Esophagus muscularis mucosa (tissue), 4 donors: ENCODE measurements at regions not wholly inside any gene's neighbourhood (a gene's known extent, or its start where the extent isn't known, plus 50 kb on each side); places are given as distances from the start of the nearest gene placed in this dataset.

Source experiments
- DNase-seq: peaks from one replicate; pipeline ENCODE4 v3.0.0-alpha.2; 2017; ENCODE audit errors: extremely low spot score
- H3K27ac ChIP-seq, 4 donors: fragments of 200-600 bp; sonication (generic); replicated peaks in 1 of 4; 1 replicate in 3 of 4; 2 replicates in 1 of 4; pipeline ENCODE4 v1.5.1; 2016 to 2019; ENCODE audit warnings: mild to moderate bottlenecking in 1 of 4
- H3K27me3 ChIP-seq, 4 donors: fragments of 200-600 bp; sonication (generic); one replicate each; pipeline versions ENCODE4 v1.5.1 to v1.6.0; 2016 to 2019
- H3K36me3 ChIP-seq, 4 donors: fragments of 200-600 bp; sonication (generic); one replicate each; pipeline ENCODE4 v1.5.1; 2016 to 2019
- H3K4me1 ChIP-seq, 4 donors: fragments of 200-600 bp; sonication (generic); one replicate each; pipeline ENCODE4 v1.5.1; 2016 to 2019
- H3K4me3 ChIP-seq, 4 donors: fragments of 200-600 bp; sonication (generic); 1 replicate in 2 of 4; 2 replicates in 2 of 4; pipeline ENCODE4 v1.5.1; 2016 to 2019; ENCODE audit warnings: mild to moderate bottlenecking in 4 of 4, moderate library complexity in 1 of 4
- H3K9me3 ChIP-seq, 4 donors: fragments of 200-600 bp; sonication (generic); 1 replicate in 3 of 4; 2 replicates in 1 of 4; pipeline ENCODE4 v1.5.1; 2016 to 2019
- CTCF ChIP-seq, 3 experiments: fragments of 200-600 bp in 2 of 3; fragments of 450-650 bp in 1 of 3; sonication (generic) in 2 of 3; IDR thresholded peaks; one replicate each; pipeline ENCODE4 v1.5.1; 2017 to 2019; ENCODE audit warnings: antibody characterized with exemption in 3 of 3, mild to moderate bottlenecking in 2 of 3, moderate library complexity in 1 of 3
- EP300 ChIP-seq: sonication (generic); formaldehyde crosslinking; IDR thresholded peaks from one replicate; pipeline ENCODE4 v1.6.1; 2017; ENCODE audit warnings: antibody characterized with exemption
- POLR2A ChIP-seq: fragments of 450-650 bp; IDR thresholded peaks from one replicate; pipeline ENCODE4 v1.6.1; 2017; ENCODE audit warnings: antibody characterized with exemption, moderate library complexity, mild to moderate bottlenecking, low read depth
- POLR2AphosphoS5 ChIP-seq, 2 donors: sonication (generic); formaldehyde crosslinking; IDR thresholded peaks; one replicate each; pipeline ENCODE4 v1.6.1; 2017; ENCODE audit warnings: antibody characterized with exemption in 2 of 2
- WGBS: methylation state at CpG from one replicate; pipeline ENCODE4 v1.1.5; 2018; 5-methylcytosine and 5-hydroxymethylcytosine counted together
- intact Hi-C: fragments of 100-400 bp; cut with DNase I; formaldehyde crosslinking; loops from one replicate; pipeline ENCODE4 v1.15.1; 2023

- TF ChIP-seq POLR2AphosphoS5 (IDR thresholded peaks at IDR 0.05) = no peak
- TF ChIP-seq CTCF (IDR thresholded peaks at IDR 0.05) = no peak
- TF ChIP-seq POLR2A = no peak
- no peak for TF ChIP-seq EP300
- Histone ChIP-seq H3K4me1 (peaks cover 3 to 13% (median 7%) of the 10 kb centered on the region in 4 donors), H3K27ac (no peak overlapping the region), H3K9me3 (no peaks in the 10 kb centered on the region), H3K36me3 (no peaks in the 10 kb centered on the region), H3K4me3 (no peak overlapping the region), H3K27me3 (no peaks in the 10 kb centered on the region)
- no peak for DNase-seq
- intact Hi-C loops = no loop called here
- WGBS = 85% methylated on average over 1 of the region's 1 CpG
Observed at GRCh38 chr5:142421621-142422397, 97.0 kb upstream of the SPRY4 start.

DNA sequence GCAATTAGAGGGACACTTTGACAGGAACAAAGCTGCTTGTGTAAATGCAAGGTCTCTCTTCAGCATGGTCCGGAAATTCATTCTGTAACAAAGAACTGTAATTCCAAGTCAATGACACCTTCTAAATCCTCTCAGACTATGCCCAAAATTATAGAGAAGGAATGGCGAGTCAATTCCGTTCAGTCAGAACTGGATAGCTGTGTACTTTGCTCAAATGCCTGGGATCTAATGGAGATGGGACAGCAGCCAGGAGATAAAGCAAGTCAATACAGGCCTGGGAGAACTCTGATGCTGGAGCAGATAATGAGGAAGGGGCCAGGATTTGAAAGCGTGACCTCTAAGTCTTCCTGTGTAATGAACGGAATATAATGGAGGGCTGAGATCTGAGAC, 96.4 kb upstream of the SPRY4 start:
- H3K4me3 ChIP-seq = no peak overlapping the region
- H3K9me3 ChIP-seq = no peaks in the 10 kb centered on the region
- DNase-seq = no peak
- peaks cover 0 to 10% (median 6%) of the 10 kb centered on the region in 4 donors for H3K4me1 ChIP-seq
- WGBS = 82% methylated on average over 5 of the region's 5 CpGs
- intact Hi-C loops = no loop called here
- no peaks in the 10 kb centered on the region for H3K36me3 ChIP-seq
- H3K27me3 ChIP-seq = no peaks in the 10 kb centered on the region
- no peak overlapping the region for H3K27ac ChIP-seq
- TF ChIP-seq EP300 (no peak), POLR2AphosphoS5 (IDR thresholded peaks at IDR 0.05) (no peak), POLR2A (no peak), CTCF (IDR thresholded peaks at IDR 0.05) (no peak)

DNA sequence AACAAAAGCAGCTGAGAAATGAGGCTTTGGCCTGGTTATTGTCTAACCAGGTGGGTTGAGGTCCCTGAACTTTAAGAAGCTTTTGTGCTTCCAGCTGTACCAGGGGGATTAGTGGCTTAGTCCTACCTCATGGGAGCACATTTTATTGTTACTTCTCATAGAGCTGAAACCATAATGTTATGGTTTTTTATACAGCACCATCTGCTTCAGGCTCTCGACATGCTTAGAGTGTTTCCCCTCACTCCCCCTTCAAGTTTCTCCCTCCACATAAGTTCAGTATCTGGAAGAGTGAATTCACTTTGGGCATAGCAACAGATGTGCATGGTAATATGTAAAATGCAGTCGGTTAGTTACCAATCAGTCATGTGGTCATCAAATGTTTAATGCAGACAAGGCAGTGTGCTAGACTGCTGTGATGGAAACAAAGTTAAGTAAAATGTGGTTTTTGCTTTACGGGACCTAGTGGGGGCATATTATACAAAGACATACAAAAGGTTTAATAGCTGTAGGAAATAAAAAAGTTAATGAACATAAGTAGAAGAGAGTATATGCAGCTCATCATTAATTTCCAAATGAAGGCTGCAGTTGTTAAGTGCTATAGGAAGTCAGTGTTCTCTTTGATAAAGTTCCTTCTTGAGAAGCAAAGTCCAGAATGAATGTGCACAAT, 95.9 kb upstream of the SPRY4 start:
- Histone ChIP-seq H3K27ac (no peak overlapping the region), H3K4me3 (no peak overlapping the region), H3K27me3 (no peaks in the 10 kb centered on the region), H3K9me3 (no peaks in the 10 kb centered on the region), H3K4me1 (peaks cover 0 to 10% (median 4%) of the 10 kb centered on the region in 4 donors), H3K36me3 (no peaks in the 10 kb centered on the region)
- DNase-seq = no peak
- intact Hi-C loops = no loop called here
- TF ChIP-seq POLR2AphosphoS5 (IDR thresholded peaks at IDR 0.05) (no peak), EP300 (no peak), POLR2A (no peak), CTCF (IDR thresholded peaks at IDR 0.05) (no peak)
- 68% methylated on average over 3 of the region's 3 CpGs for WGBS

DNA sequence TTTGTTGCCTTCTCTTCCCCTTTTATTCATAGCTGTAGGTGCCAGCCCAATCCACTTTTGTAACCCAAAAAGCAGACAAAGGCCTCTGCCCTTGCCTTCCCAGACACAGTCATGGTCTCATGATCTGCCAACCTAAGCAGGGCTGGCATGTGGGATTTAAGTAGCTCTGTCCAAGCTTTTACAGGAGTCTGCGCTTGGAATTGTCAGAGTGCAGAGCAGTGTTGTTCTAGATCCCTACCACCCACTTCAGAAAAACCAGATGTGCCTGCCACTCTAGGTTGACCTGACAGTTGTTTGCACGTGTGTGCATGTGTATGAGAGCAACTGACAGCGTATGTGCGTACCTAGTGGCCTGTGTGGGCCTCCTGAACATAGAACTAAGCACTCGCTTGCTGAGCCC, 87.8 kb upstream of the SPRY4 start:
- Histone ChIP-seq H3K27me3 (no peaks in the 10 kb centered on the region), H3K27ac (no peak overlapping the region), H3K9me3 (no peaks in the 10 kb centered on the region), H3K4me1 (no peaks in the 10 kb centered on the region), H3K4me3 (no peak overlapping the region), H3K36me3 (no peaks in the 10 kb centered on the region)
- intact Hi-C loops = no loop called here
- 98% methylated on average over 5 of the region's 5 CpGs for WGBS
- DNase-seq = no peak
- TF ChIP-seq EP300 (no peak), POLR2AphosphoS5 (IDR thresholded peaks at IDR 0.05) (no peak), CTCF (IDR thresholded peaks at IDR 0.05) (no peak), POLR2A (no peak)
